Lower lobe of right lung (tissue), 2 donors: ENCODE measurements at regions not wholly inside any gene's neighbourhood (a gene's known extent, or its start where the extent isn't known, plus 50 kb on each side); places are given as distances from the start of the nearest gene placed in this dataset.
A peak's percentile ranks its signal among the peaks of the same experiment; 100 is the strongest.
"Not testable (repeated sequence)": the region's sequence is repeated elsewhere in the genome, so short reads cannot be mapped to it uniquely, and the experiment has no call there.

Experiments used
- ATAC-seq, 2 donors: fragments of 200-7000 bp; cut with Tn5 transposase; one replicate each; pipeline ENCODE4 v1.9.1; 2020 to 2022; ENCODE audit warnings: mild to moderate bottlenecking in 2 of 2, moderate library complexity in 2 of 2
- DNase-seq: peaks from one replicate; pipeline ENCODE4 v3.0.0-alpha.2; 2020
- H3K27ac ChIP-seq: fragments of 200-600 bp; one replicate; pipeline ENCODE4 v1.8.0; 2022
- H3K27me3 ChIP-seq: fragments of 200-600 bp; one replicate; pipeline ENCODE4 v1.8.0; 2022; ENCODE audit warnings: low read depth
- H3K36me3 ChIP-seq: fragments of 200-600 bp; one replicate; pipeline ENCODE4 v1.8.0; 2022; ENCODE audit warnings: mild to moderate bottlenecking
- H3K4me1 ChIP-seq: fragments of 200-600 bp; one replicate; pipeline ENCODE4 v1.8.0; 2022
- H3K4me3 ChIP-seq: fragments of 200-600 bp; one replicate; pipeline ENCODE4 v1.8.0; 2022; ENCODE audit warnings: mild to moderate bottlenecking
- H3K9me3 ChIP-seq: fragments of 200-600 bp; one replicate; pipeline ENCODE4 v1.8.0; 2022
- CTCF ChIP-seq: fragments of 200-600 bp; IDR thresholded peaks from one replicate; pipeline ENCODE4 v1.8.0; 2022; ENCODE audit warnings: antibody characterized with exemption, mild to moderate bottlenecking
- intact Hi-C: fragments of 100-400 bp; cut with DNase I; formaldehyde crosslinking; loops from one replicate; pipeline ENCODE4 v1.11.0; 2022
- donor health status: DM: no; HTN: yes; CAD: no; lungs with severe emphysema.

- H3K4me3 ChIP-seq: no peak overlapping the region
- TF ChIP-seq CTCF: no peak
- DNase-seq (no peak), ATAC-seq (no peak)
- no peaks in the 10 kb centered on the region for H3K4me1 ChIP-seq
- intact Hi-C loops: no loop called here
- H3K36me3 ChIP-seq: no peaks in the 10 kb centered on the region
- no peak overlapping the region for H3K27ac ChIP-seq
- no peaks in the 10 kb centered on the region for H3K9me3 ChIP-seq
- H3K27me3 ChIP-seq: no peaks in the 10 kb centered on the region
Measured at GRCh38 chr22:48406161-48406560, 1421.5 kb downstream of the BRD1 start.

GRCh38 chr22:48405741-48406140 lies 1421.9 kb downstream of the BRD1 start:
- no peak for TF ChIP-seq CTCF
- Histone ChIP-seq H3K27me3 (no peaks in the 10 kb centered on the region), H3K4me1 (no peaks in the 10 kb centered on the region), H3K9me3 (no peaks in the 10 kb centered on the region), H3K27ac (no peak overlapping the region), H3K4me3 (no peak overlapping the region), H3K36me3 (no peaks in the 10 kb centered on the region)
- ATAC-seq (no peak), DNase-seq (no peak)
- intact Hi-C loops: no loop called here

DNA sequence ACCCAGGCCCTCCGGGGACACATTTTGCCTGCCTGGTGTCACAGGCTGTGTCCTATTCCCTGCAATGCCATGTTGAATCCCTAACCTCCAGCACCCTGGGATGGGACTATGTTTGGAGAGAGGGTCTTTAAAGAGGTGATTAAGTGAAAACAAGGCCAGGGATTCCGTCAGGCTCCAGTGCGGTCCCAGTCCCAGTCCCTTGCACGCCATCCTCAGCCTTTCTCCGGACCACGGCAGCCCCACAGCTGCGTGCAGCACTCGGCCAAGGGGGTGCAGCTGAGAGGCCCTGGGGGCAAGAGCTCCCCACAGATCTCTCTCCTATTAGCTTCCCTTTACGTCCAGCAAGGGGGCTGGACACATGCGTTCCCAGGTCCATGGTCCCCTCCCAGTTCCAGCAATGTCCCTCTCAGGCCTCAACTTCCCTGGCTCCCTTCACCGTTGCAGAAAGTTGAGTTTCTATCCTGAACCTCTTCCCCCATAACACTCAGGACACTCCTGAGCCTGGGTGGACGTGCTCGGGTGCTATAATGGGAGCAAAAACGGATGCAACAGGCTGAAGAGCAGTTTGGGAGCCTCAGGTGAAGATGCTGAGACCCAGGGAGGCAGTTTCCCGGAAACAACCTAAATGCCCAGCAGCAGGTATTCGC lies 1422.7 kb downstream of the BRD1 start:
- Histone ChIP-seq H3K4me3 (no peak overlapping the region), H3K9me3 (no peaks in the 10 kb centered on the region), H3K27me3 (no peaks in the 10 kb centered on the region), H3K4me1 (no peaks in the 10 kb centered on the region), H3K27ac (no peak overlapping the region), H3K36me3 (no peaks in the 10 kb centered on the region)
- no peak for TF ChIP-seq CTCF
- ATAC-seq: no peak
- intact Hi-C loops: no loop called here
- no peak for DNase-seq

GRCh38 chr22:48403521-48404403 lies 1423.9 kb downstream of the BRD1 start:
- Histone ChIP-seq H3K27ac (no peak overlapping the region), H3K4me1 (no peaks in the 10 kb centered on the region), H3K9me3 (no peaks in the 10 kb centered on the region), H3K27me3 (no peaks in the 10 kb centered on the region), H3K36me3 (no peaks in the 10 kb centered on the region), H3K4me3 (no peak overlapping the region)
- DNase-seq (no peak), ATAC-seq (no peak)
- TF ChIP-seq CTCF: no peak
- intact Hi-C loops: no loop called here

GRCh38 chr22:48402591-48403031 lies 1425.1 kb downstream of the BRD1 start:
- Histone ChIP-seq H3K4me1 (no peaks in the 10 kb centered on the region), H3K36me3 (no peaks in the 10 kb centered on the region), H3K9me3 (no peaks in the 10 kb centered on the region), H3K27me3 (no peaks in the 10 kb centered on the region), H3K4me3 (no peak overlapping the region), H3K27ac (no peak overlapping the region)
- DNase-seq (no peak), ATAC-seq (peak in 1 of 2 donors; percentile 19)
- TF ChIP-seq CTCF: no peak
- intact Hi-C loops: no loop called here

GRCh38 chr22:48401523-48401922 lies 1426.2 kb downstream of the BRD1 start:
- H3K36me3 ChIP-seq, H3K9me3 ChIP-seq, H3K27ac ChIP-seq, DNase-seq, intact Hi-C loops, H3K4me3 ChIP-seq, H3K27me3 ChIP-seq, H3K4me1 ChIP-seq, ATAC-seq: not testable (repeated sequence)
